CD4-positive, alpha-beta T cell treated with Interleukin-12 subunit alpha and Interleukin-12 subunit beta, for 1 hour (primary cell): ENCODE measurements at regions not wholly inside any gene's neighbourhood (a gene's known extent, or its start where the extent isn't known, plus 50 kb on each side); places are given as distances from the start of the nearest gene placed in this dataset.
"Not testable (repeated sequence)": the region's sequence is repeated elsewhere in the genome, so short reads cannot be mapped to it uniquely, and the experiment has no call there.

ENCODE experiments used
- DNase-seq: peaks from one replicate; pipeline ENCODE4 v3.0.0-alpha.2; 2020

GRCh38 chrX:102784550-102784949 lies 64.0 kb downstream of the GPRASP3 start:
- DNase-seq = no peak

- no peak for DNase-seq
Measured at GRCh38 chrX:102787283-102787682, 66.7 kb downstream of the GPRASP3 start.

GRCh38 chrX:102808336-102808735 lies 87.8 kb downstream of the GPRASP3 start:
- no peak for DNase-seq

- not testable (repeated sequence) for DNase-seq
Measured at GRCh38 chrX:102818269-102818668, 97.7 kb downstream of the GPRASP3 start.

- DNase-seq = no peak
Measured at GRCh38 chrX:102832661-102833060, 104.4 kb upstream of the RAB40AL start.

- DNase-seq = no peak
Measured at GRCh38 chrX:102833136-102833535, 103.9 kb upstream of the RAB40AL start.

- peak; percentile 10 for DNase-seq
Measured at GRCh38 chrX:102835504-102836146, 101.4 kb upstream of the RAB40AL start.

GRCh38 chrX:102837847-102838246 lies 99.2 kb upstream of the RAB40AL start:
- DNase-seq = no peak

- DNase-seq = no peak
Measured at GRCh38 chrX:102840871-102841705, 96.0 kb upstream of the RAB40AL start.

- DNase-seq = no peak
Measured at GRCh38 chrX:102841706-102842003, 95.4 kb upstream of the RAB40AL start.

GRCh38 chrX:102845020-102845419 lies 92.1 kb upstream of the RAB40AL start:
- no peak for DNase-seq

- no peak for DNase-seq
Measured at GRCh38 chrX:102846544-102847236, 90.4 kb upstream of the RAB40AL start.

- no peak for DNase-seq
Measured at GRCh38 chrX:102847362-102847761, 89.7 kb upstream of the RAB40AL start.

GRCh38 chrX:102849396-102849795 lies 87.7 kb upstream of the RAB40AL start:
- DNase-seq = no peak

- DNase-seq = not testable (repeated sequence)
Measured at GRCh38 chrX:102858826-102859549, 78.1 kb upstream of the RAB40AL start.

- DNase-seq = no peak
Measured at GRCh38 chrX:102859550-102859871, 77.6 kb upstream of the RAB40AL start.

GRCh38 chrX:102860235-102860634 lies 76.8 kb upstream of the RAB40AL start:
- DNase-seq = no peak

GRCh38 chrX:102863735-102864134 lies 73.3 kb upstream of the RAB40AL start:
- DNase-seq = peak; percentile 77

- no peak for DNase-seq
Measured at GRCh38 chrX:102866981-102867656, 70.0 kb upstream of the RAB40AL start.

- DNase-seq = no peak
Measured at GRCh38 chrX:102883491-102883890, 53.6 kb upstream of the RAB40AL start.
